ENCODE measurements at regions not wholly inside any gene's neighbourhood (a gene's known extent, or its start where the extent isn't known, plus 50 kb on each side); places are given as distances from the start of the nearest gene placed in this dataset.

DNA sequence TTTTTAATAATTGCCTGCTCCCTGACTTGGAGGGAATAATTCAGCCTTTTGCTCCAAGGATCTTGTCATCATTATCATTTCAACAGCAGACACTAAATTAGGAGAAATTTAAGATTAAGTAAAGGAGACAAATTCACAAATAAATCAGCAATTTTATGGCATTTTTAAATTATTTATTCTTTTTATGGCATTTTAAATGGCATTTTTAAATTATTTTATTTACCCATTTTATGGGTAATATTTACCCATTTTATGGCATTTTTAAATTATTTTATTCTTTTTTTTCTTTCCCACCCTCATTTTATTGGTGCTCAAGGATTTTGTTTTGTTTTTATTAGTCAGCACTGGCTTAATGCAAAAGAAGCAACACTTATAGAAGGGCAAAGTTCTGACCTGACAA, 1201.0 kb upstream of the SORCS1 start:
- Histone ChIP-seq H3K27me3 (ENCODE audit: control insufficient read depth in 4 of 4, insufficient read depth in 4 of 4, low read length in 3 of 4) (no peaks in the 10 kb centered on the region), H3K9me3 (ENCODE audit: control insufficient read depth in 4 of 4, low read length in 3 of 4) (no peaks in the 10 kb centered on the region), H3K9ac (ENCODE audit: low read depth in 1 of 2, low read length in 2 of 2) (no peak overlapping the region), H3K4me3 (ENCODE audit: low read depth in 1 of 3, low read length in 3 of 3) (no peak overlapping the region), H3K27ac (ENCODE audit: low read depth in 1 of 2, low read length in 2 of 2) (no peak overlapping the region), H3K36me3 (ENCODE audit: control insufficient read depth in 4 of 4, insufficient read depth in 3 of 4, low read depth in 1 of 4, low read length in 3 of 4) (no peaks in the 10 kb centered on the region), H3K4me1 (ENCODE audit: control insufficient read depth in 4 of 4, insufficient read depth in 4 of 4, low read length in 3 of 4) (no peaks in the 10 kb centered on the region)
- TF ChIP-seq, protein P1, sequence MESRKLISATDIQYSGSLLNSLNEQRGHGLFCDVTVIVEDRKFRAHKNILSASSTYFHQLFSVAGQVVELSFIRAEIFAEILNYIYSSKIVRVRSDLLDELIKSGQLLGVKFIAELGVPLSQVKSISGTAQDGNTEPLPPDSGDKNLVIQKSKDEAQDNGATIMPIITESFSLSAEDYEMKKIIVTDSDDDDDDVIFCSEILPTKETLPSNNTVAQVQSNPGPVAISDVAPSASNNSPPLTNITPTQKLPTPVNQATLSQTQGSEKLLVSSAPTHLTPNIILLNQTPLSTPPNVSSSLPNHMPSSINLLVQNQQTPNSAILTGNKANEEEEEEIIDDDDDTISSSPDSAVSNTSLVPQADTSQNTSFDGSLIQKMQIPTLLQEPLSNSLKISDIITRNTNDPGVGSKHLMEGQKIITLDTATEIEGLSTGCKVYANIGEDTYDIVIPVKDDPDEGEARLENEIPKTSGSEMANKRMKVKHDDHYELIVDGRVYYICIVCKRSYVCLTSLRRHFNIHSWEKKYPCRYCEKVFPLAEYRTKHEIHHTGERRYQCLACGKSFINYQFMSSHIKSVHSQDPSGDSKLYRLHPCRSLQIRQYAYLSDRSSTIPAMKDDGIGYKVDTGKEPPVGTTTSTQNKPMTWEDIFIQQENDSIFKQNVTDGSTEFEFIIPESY (IDR thresholded peaks at IDR 0.05), result no peak
- TF ChIP-seq FOXA2 (IDR thresholded peaks at IDR 0.05) (no peak), CTCF (IDR thresholded peaks at IDR 0.05; ENCODE audit: low read depth, low read length, missing input control) (no peak), FOXA1 (IDR thresholded peaks at IDR 0.05) (no peak), GABPA (IDR thresholded peaks at IDR 0.05 in 1 of 2, conservative IDR thresholded peaks at IDR 0.05 in 1 of 2) (no peak), HNF4G (IDR thresholded peaks at IDR 0.05) (no peak), TAF1 (conservative IDR thresholded peaks at IDR 0.05) (no peak), YY1 (IDR thresholded peaks at IDR 0.05) (no peak), RXRA (IDR thresholded peaks at IDR 0.05) (no peak), NR2F2 (IDR thresholded peaks at IDR 0.05) (no peak), SP1 (IDR thresholded peaks at IDR 0.05) (no peak), JUND (IDR thresholded peaks at IDR 0.05) (no peak), HNF4A (conservative IDR thresholded peaks at IDR 0.05) (no peak), EGR1 (IDR thresholded peaks at IDR 0.05; ENCODE audit: low read depth in 2 of 2) (no peak)
- TF ChIP-seq, protein P2, sequence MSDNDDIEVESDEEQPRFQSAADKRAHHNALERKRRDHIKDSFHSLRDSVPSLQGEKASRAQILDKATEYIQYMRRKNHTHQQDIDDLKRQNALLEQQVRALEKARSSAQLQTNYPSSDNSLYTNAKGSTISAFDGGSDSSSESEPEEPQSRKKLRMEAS (IDR thresholded peaks at IDR 0.05), result no peak
- TF ChIP-seq, protein P3, sequence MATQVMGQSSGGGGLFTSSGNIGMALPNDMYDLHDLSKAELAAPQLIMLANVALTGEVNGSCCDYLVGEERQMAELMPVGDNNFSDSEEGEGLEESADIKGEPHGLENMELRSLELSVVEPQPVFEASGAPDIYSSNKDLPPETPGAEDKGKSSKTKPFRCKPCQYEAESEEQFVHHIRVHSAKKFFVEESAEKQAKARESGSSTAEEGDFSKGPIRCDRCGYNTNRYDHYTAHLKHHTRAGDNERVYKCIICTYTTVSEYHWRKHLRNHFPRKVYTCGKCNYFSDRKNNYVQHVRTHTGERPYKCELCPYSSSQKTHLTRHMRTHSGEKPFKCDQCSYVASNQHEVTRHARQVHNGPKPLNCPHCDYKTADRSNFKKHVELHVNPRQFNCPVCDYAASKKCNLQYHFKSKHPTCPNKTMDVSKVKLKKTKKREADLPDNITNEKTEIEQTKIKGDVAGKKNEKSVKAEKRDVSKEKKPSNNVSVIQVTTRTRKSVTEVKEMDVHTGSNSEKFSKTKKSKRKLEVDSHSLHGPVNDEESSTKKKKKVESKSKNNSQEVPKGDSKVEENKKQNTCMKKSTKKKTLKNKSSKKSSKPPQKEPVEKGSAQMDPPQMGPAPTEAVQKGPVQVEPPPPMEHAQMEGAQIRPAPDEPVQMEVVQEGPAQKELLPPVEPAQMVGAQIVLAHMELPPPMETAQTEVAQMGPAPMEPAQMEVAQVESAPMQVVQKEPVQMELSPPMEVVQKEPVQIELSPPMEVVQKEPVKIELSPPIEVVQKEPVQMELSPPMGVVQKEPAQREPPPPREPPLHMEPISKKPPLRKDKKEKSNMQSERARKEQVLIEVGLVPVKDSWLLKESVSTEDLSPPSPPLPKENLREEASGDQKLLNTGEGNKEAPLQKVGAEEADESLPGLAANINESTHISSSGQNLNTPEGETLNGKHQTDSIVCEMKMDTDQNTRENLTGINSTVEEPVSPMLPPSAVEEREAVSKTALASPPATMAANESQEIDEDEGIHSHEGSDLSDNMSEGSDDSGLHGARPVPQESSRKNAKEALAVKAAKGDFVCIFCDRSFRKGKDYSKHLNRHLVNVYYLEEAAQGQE (IDR thresholded peaks at IDR 0.05), result no peak
- DNase-seq (ENCODE audit: low spot score), result no peak

GRCh38 chr10:108363576-108363975, 1199.1 kb upstream of the SORCS1 start:
- Histone ChIP-seq H3K4me3 (ENCODE audit: low read depth in 1 of 3, low read length in 3 of 3) (no peak overlapping the region), H3K27me3 (ENCODE audit: control insufficient read depth in 4 of 4, insufficient read depth in 4 of 4, low read length in 3 of 4) (no peaks in the 10 kb centered on the region), H3K4me1 (ENCODE audit: control insufficient read depth in 4 of 4, insufficient read depth in 4 of 4, low read length in 3 of 4) (no peaks in the 10 kb centered on the region), H3K9me3 (ENCODE audit: control insufficient read depth in 4 of 4, low read length in 3 of 4) (no peaks in the 10 kb centered on the region), H3K9ac (ENCODE audit: low read depth in 1 of 2, low read length in 2 of 2) (no peak overlapping the region), H3K36me3 (ENCODE audit: control insufficient read depth in 4 of 4, insufficient read depth in 3 of 4, low read depth in 1 of 4, low read length in 3 of 4) (no peaks in the 10 kb centered on the region), H3K27ac (ENCODE audit: low read depth in 1 of 2, low read length in 2 of 2) (no peak overlapping the region)
- 84% methylated on average over 4 of the region's 4 CpGs for WGBS
- TF ChIP-seq HNF4A (conservative IDR thresholded peaks at IDR 0.05) (no peak), RXRA (IDR thresholded peaks at IDR 0.05) (no peak), TAF1 (conservative IDR thresholded peaks at IDR 0.05) (no peak)
- TF ChIP-seq, protein P1 (IDR thresholded peaks at IDR 0.05), result no peak
- TF ChIP-seq, protein P3 (IDR thresholded peaks at IDR 0.05), result no peak
- DNase-seq (ENCODE audit: low spot score), result no peak

Data from liver (tissue), 8 donors.